AG09319 (cell line): ENCODE measurements at regions not wholly inside any gene's neighbourhood (a gene's known extent, or its start where the extent isn't known, plus 50 kb on each side); places are given as distances from the start of the nearest gene placed in this dataset.

ENCODE experiments used
- DNase-seq: peaks from one replicate; pipeline ENCODE4 v3.0.0-alpha.2; 2010; ENCODE audit warnings: low read depth; ENCODE audit errors: extremely low read depth
- TF ChIP-seq, protein P1 (sequence below): IDR thresholded peaks from 2 replicates; pipeline ENCODE4 v1.5.1; 2011; ENCODE audit warnings: low read depth, mild to moderate bottlenecking, inconsistent platforms, low read length, moderate library complexity

DNA sequence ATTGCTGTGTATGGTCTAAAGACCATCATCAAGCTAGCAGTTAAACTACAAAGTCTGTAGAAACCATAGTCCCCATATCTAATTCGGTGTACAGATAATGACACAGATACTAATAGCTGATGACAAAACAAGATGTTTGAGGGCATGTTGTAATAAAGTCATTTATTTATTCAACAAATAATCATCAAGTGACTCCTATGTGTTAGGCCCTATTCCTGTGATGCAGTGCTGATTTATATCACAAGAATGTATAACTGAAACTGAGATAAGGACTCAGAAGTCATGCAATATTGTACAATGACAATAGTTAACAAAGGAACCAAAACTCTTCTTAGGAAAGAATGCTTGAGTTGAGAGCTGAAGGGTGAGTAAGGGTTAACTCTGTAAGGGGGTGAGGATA is 315.0 kb upstream of the NR3C2 start:
- TF ChIP-seq, protein P1, sequence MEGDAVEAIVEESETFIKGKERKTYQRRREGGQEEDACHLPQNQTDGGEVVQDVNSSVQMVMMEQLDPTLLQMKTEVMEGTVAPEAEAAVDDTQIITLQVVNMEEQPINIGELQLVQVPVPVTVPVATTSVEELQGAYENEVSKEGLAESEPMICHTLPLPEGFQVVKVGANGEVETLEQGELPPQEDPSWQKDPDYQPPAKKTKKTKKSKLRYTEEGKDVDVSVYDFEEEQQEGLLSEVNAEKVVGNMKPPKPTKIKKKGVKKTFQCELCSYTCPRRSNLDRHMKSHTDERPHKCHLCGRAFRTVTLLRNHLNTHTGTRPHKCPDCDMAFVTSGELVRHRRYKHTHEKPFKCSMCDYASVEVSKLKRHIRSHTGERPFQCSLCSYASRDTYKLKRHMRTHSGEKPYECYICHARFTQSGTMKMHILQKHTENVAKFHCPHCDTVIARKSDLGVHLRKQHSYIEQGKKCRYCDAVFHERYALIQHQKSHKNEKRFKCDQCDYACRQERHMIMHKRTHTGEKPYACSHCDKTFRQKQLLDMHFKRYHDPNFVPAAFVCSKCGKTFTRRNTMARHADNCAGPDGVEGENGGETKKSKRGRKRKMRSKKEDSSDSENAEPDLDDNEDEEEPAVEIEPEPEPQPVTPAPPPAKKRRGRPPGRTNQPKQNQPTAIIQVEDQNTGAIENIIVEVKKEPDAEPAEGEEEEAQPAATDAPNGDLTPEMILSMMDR = no peak
- no peak for DNase-seq

DNA sequence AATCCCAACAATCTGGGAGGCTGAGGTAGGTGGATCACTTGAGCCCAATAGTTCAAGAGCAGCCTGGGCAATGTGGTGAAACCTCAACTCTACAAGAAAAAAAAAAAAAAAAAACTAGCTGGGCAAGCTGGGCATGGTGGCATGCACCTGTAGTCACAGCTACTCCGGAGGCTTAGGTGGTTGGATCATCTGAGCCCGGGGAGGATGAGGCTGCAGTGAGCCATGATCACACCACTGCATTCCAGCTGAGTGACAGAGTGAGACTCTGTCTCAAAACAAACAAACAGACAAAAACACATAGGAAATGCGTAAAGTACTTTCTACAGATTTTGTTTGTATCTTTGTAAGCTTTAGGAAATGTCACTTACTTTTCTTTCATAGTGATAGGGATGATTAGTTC is 307.2 kb upstream of the NR3C2 start:
- no peak for DNase-seq
- TF ChIP-seq, protein P1 = no peak

DNA sequence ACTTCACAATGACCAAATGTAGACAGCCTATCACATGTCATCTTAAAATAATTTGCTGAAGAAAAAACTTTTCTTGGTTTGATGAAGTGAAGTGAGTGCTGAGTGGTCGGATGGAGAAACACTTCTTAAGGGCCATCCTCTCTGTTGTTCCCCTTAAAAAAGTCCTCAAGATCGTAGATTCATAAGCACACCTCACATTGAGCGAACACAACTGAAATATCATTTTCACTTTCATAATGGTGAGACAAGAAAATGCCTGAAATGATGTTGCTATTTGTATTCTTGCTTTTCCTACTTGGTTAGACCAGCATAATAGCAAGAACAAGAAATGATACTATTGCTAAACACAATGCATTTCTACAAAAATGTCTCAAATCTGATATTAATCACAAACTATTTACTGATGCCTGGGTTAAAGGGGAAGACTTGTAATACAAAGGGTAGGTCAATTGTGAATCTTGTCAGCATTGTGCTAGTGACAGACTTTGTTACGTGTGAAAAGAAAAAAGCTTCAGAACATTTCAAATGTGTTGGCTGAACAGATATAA is 305.6 kb upstream of the NR3C2 start:
- TF ChIP-seq, protein P1 = no peak
- DNase-seq = no peak

DNA sequence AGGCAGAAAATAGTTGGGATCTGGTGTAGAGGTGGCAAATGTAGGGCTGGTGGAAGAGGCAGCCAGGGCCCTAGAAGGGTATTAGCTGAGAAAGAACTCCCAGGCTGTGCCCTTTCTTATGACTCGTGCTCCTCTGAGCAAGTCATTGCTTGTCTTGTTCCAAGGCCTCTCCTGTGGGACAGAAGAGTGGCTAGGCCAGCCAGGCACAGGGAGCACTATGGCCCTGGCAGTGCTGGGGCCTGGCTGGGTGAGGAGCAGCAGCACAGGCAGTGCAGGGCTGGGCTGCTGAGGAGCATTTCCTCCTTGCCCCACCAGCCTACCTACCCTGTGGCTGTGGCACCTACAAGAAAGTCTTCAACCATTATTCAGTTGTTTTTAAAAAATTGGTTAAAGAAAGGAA is 298.5 kb upstream of the NR3C2 start:
- TF ChIP-seq, protein P1 = no peak
- no peak for DNase-seq

DNA sequence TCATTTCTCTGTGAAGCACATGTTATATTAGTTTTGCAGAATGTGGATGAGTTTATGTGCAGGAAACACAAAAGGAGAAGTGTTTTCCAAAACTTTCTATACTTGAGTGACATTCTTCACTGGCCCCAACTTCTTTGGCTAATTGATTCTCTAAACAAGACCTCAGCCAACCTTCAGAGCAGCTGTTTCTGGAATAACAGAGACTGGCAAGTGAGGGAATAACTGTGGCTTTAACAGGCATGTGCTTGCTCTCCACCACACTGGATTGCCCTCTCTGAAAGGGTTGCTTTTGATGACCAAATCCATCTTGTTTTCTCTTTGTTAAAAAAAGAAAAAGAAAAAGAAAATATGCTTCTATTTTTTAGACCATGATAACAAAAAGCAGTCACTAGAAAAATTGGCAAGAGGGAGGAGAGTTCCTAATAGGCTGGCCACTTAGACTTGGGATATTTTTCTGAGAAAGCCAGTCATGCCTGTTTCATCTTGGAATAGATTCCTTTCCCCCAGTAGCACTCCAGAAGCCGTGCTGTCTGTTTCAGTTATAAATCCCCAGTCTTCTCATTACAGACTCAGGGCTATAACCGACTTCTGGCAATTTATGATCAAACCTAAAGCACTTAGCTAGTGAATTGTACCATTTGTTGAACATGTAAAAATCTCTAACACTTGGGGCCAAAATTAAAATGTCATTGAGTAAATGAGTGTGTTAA is 295.0 kb upstream of the NR3C2 start:
- TF ChIP-seq, protein P1 = no peak
- no peak for DNase-seq

DNA sequence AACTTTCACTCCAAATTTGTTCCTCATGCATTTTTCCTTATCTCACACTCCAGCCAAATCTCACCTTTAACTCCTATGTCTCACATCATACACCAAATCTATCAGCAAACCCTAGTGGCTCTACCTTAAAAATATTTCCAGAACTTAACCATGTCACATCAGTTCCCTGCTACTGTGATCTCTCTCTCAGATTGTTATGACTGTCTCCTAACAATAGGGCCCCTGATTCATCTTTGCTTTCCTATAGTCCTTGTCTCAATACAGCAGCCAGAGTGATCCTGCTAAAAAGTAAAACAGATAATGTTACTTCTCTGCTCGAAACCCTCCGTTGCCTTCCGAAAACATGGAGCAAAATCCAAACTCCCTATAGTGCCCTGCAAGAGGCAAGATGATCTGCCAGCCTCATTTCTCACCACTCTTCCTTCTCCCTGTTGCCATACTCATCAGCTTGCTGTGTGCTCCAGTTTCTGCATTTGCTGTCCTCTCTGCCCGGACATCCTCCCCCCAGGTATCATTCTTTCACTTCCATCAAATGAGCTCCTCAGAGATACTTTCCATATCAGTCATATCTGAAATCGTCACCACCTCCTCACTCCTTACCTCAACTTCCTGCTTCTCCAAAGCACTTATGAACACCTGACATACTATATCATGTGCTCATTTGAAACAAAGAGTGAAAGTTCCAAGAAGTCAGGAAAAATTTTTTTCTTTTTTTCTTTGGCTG is 293.4 kb upstream of the NR3C2 start:
- DNase-seq = no peak
- TF ChIP-seq, protein P1 = no peak

DNA sequence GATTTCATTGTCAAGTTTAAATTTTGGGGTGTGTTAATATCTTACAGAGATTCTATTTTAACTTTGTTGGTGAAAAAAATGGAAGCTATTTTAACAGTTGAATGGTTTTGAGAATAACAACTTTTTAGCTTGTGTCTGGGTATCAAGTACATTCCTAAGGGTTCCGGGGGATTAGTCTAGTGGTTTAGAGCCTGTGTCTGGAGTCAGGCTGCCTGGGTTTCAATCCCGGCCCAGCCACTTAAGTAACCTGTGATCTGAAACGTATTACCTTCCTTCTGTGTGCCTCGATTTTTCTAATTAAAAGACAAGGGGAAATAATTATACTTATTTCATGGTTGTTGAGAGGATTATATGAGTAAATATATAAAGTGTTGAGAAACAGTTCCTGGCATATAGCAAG is 288.6 kb upstream of the NR3C2 start:
- TF ChIP-seq, protein P1 = no peak
- DNase-seq = no peak
